ENCODE measurements at regions not wholly inside any gene's neighbourhood (a gene's known extent, or its start where the extent isn't known, plus 50 kb on each side); places are given as distances from the start of the nearest gene placed in this dataset.

GRCh38 chr10:20381761-20382160, 515.4 kb downstream of the NEBL start:
- DNase-seq, result no peak

GRCh38 chr10:20380401-20380800, 516.7 kb downstream of the NEBL start:
- no peak for DNase-seq

- DNase-seq, result peak; percentile 4
These were observed 524.4 kb downstream of the NEBL start for GRCh38 chr10:20372748-20373147.

GRCh38 chr10:20370977-20371533, 526.1 kb downstream of the NEBL start:
- DNase-seq, result peak; percentile 37

- peak; percentile 87 for DNase-seq
These were observed 527.0 kb downstream of the NEBL start for GRCh38 chr10:20369863-20370736.

- no peak for DNase-seq
These were observed 533.4 kb downstream of the NEBL start for GRCh38 chr10:20363684-20364083.

- no peak for DNase-seq
These were observed 539.7 kb downstream of the PLXDC2 start for GRCh38 chr10:20355915-20356314.

- no peak for DNase-seq
These were observed 538.8 kb downstream of the PLXDC2 start for GRCh38 chr10:20355011-20355410.

- DNase-seq, result no peak
These were observed 537.9 kb downstream of the PLXDC2 start for GRCh38 chr10:20354166-20354565.

- no peak for DNase-seq
These were observed 534.3 kb downstream of the PLXDC2 start for GRCh38 chr10:20350509-20350908.

GRCh38 chr10:20343036-20343435, 526.8 kb downstream of the PLXDC2 start:
- no peak for DNase-seq
